Vagina (tissue), 2 donors: ENCODE measurements at regions not wholly inside any gene's neighbourhood (a gene's known extent, or its start where the extent isn't known, plus 50 kb on each side); places are given as distances from the start of the nearest gene placed in this dataset.

Experiments
- CTCF ChIP-seq, 3 experiments: fragments of 450-650 bp in 2 of 3; fragments of 200-600 bp in 1 of 3; sonication (generic) in 1 of 3; IDR thresholded peaks; one replicate each; pipeline ENCODE4 v1.5.1; 2017 to 2019; ENCODE audit warnings: antibody characterized with exemption in 3 of 3, mild to moderate bottlenecking in 2 of 3, moderate library complexity in 2 of 3
- POLR2A ChIP-seq, 2 donors: fragments of 450-650 bp; IDR thresholded peaks; one replicate each; pipeline ENCODE4 v1.6.1; 2017; ENCODE audit warnings: antibody characterized with exemption in 2 of 2, mild to moderate bottlenecking in 2 of 2, moderate library complexity in 2 of 2
- POLR2AphosphoS5 ChIP-seq, 2 donors: sonication (generic); formaldehyde crosslinking; IDR thresholded peaks; one replicate each; pipeline ENCODE4 v1.9.0; 2017; ENCODE audit warnings: antibody characterized with exemption in 2 of 2, mild to moderate bottlenecking in 2 of 2, low read depth in 1 of 2; ENCODE audit not compliant: insufficient read depth in 1 of 2

- TF ChIP-seq CTCF (IDR thresholded peaks at IDR 0.05) (no peak), POLR2A (IDR thresholded peaks at IDR 0.05) (no peak), POLR2AphosphoS5 (IDR thresholded peaks at IDR 0.05; ENCODE audit: insufficient read depth in 1 of 2, low read depth in 1 of 2) (no peak)
Observed at GRCh38 chr6:77095936-77096627, 367.2 kb downstream of the HTR1B start.
